ENCODE measurements at regions not wholly inside any gene's neighbourhood (a gene's known extent, or its start where the extent isn't known, plus 50 kb on each side); places are given as distances from the start of the nearest gene placed in this dataset.
A peak's percentile ranks its signal among the peaks of the same experiment; 100 is the strongest.

DNA sequence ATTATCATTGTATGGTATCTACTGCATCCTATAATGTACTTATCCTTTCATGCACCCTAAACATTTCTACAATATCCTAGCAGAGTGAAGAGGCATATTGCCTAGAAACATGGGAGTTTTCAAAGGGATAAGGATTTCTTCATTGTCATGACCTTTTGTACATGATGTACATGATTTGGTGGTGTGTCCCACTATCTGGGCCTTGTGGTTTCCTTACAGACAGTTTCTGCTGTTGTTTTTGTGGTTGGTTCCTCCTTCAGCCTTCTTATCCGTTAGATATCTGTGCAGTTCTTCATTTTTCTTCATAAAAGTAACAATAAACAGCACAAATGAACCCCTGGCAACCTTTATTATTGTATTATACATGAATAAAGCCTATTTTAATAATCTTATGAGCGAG, 70.4 kb upstream of the BACH1 start:
- ATAC-seq: no peak
- DNase-seq (ENCODE audit: low spot score): no peak
- intact Hi-C loops (cut with DNase I): no loop called here

DNA sequence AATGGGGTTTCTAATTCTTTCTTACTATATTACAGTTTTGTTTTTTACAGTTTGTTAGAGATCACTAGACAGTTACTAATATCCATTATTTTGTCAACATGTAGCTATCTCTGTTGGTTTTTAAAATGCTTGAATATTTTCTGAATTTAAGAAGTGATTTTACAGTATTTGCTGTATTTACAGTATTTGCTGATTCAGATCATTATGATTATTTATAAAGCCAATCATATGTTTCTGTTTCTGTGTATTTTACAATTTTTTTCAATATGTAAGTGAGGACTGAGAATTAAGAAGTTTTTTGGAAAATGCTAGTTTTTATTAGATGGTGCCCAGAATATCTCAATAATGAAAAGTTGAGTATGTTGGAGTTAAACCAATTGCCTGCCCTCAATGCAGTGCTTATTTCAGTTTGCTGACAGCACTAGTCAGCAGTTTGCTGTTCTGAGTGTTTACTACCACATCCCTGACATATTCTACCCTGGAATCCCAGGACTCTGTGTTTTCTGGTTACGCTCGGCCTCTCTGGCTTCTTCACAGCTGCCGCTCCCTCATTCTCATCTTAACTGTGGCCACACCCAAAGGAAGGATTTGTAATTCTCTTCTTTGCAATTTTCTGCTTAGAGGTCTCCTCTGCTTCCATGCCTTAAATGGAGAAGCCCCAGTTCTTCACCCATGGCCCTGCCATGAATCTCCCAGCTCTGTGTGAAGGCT, 68.0 kb upstream of the BACH1 start:
- intact Hi-C loops (cut with DNase I): no loop called here
- DNase-seq (ENCODE audit: low spot score) (no peak), ATAC-seq (peak; percentile 55)

DNA sequence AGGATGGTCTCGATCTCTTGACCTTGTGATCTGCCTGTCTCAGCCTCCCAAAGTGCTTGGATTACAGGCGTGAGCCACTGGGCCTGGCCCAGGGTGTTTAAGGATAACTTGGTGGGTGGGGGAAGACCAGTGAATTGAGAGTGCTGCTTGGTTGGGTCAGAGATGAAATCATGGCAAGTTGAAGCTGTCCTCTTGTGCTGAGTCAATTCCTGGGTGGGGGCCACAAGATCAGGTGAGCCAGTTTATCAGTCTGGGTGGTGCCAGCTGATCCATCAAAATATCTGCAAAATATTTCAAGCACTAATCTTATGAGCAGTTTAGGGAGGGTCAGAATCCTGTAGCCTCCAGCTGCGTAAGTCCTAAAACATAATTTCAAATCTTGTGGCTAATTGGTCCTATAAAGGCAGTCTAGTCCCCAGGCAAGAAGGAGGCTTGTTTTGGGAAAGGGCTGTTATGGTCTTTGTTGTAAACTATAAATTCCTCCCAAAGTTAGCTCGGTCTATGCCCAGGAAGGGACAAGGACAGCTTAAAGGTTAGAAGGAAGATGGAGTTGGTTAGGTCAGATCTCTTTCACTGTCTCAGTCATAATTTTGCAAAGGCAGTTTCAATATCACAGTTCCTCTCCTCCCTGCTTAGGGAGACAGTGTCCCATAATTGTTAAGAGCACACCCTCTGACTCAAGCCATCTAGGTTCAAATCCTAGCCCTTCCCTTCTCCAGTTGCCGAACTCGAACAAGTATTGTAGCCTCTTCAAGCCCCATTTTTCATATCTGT, 66.8 kb upstream of the BACH1 start:
- DNase-seq (ENCODE audit: low spot score) (no peak), ATAC-seq (no peak)
- intact Hi-C loops (cut with DNase I): no loop called here

DNA sequence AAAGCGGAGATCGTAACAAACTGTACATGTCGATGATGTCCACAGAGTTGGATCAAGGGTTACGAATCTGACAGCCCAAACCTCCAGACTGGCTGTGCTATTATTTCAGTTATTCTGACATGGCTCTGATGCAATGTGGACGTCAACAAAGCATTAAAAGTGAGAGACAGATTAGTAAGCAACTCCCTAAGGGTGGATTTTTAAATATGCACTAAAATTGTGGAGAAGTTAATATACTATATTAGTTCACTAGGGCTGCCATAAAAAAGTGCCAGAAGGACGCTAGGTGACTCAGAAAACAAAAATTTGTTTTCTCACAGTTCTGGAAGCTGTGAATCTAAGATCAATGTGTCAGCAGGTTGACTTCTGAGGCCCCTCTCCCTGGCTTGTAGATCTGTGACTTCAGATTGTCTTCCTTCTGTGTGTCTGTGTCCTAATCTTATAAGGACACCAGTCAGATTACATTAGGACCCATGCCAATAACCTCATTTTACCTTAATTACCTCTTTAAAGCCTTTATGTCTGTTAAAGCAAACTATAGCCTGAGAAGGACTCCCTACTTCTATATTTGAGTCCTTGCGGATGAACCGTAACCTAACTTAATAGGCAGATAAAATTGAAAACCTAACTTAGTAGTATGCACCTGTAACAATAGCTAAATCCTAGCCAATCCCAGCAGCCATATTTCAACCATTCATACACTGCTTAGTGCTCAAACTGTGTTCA, 66.0 kb upstream of the BACH1 start:
- ATAC-seq (no peak), DNase-seq (ENCODE audit: low spot score) (no peak)
- intact Hi-C loops (cut with DNase I): no loop called here

DNA sequence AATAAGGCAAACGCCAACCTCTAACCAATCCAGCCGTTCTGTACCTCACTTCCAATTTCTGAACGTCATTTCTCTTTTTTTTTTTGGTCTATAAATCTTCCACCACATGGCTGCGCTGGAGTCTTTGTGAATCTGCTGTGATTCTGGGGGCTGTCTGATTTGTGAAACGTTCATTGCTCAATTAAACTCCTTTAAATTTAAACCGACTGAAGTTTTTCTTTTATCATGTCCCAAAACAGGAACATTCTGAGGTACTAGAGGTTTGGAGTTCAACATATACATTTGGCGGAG, 65.5 kb upstream of the BACH1 start:
- ATAC-seq (no peak), DNase-seq (ENCODE audit: low spot score) (no peak)
- intact Hi-C loops (cut with DNase I): no loop called here

DNA sequence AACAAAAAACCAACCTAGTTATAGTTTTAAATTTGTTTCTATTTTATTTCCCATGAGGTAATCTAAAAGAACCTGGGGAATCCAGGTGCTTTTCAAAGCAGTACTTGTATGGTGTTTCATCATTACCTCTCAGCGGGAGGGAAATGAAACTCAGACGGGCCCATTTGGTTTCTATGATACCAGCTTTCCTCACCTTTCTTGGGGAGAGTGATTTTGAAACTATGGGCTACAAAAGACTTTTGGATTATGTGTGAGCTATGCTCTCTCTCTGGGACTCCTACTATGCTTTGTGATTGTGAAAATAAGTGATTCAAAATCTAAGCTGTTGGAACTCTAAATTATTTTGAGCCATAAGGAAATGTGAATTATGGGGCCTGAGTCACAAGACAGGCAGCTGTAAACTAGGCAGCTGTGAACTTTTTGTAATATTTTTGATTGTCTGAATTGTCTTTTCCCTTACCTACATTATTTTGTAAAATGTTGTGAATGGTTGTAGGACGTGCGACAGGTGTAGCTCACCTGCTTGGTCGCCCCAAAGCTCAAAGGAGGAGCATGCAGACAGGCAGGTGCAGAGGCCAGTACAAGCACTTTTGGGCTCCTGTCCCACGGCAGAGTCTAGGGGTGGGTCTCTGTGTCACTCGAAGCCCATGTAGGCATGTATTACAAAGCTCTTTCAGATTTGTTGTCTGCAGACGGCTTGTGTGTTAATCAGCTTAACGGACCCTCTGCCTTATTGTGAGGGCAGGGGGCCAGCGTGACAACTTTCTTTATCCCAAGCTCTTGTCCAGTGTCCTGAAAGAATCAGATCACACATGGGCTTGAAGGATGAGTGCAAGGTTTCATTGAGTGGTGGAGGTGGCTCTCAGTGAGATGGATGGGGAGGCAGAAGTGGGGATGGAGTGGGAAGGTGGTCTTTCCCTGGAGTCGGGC, 64.8 kb upstream of the BACH1 start:
- ATAC-seq (no peak), DNase-seq (ENCODE audit: low spot score) (no peak)
- intact Hi-C loops (cut with DNase I): no loop called here

DNA sequence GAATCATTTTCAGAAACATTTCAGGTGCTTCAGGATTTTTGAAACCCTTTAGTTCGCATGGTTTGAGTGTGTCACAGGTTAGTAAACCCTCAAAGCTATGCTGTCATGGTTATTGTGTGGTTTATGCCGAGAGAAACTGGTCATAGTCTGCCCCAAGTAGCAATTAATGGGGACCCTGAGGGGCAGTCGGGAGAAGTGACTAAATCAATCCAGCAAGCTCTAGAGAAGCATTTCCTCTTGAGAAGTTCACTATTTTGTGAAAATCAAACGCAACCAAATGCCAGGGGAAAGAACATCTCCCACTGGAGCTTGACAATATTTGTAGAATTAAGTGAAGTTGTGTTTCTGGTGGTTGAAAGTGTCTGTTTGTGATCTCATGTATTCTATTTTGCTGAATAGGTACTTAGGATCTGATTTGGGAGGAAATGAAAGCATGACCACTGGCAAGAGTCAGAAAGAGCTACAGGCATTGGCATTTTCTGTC, 63.0 kb upstream of the BACH1 start:
- intact Hi-C loops (cut with DNase I): no loop called here
- ATAC-seq: no peak
- DNase-seq (ENCODE audit: low spot score): no peak

DNA sequence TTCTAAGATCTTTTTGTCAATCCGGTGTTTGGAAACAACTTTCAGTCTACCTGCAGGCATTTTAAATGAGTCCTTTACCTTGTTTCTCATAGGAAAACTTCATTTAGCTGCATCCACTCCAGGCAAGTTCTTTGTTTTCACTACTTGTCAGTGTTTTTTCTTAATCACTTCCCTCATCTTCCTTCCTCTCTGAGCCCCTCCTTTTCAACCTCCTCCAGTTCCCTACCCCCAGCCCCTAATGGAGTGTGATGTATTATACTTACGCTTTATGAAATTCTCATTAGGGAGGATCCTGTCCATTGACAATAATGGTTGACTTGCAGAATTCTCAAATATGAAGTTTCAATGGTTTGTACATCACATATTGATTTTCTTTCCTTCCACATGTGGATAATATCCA, 62.5 kb upstream of the BACH1 start:
- DNase-seq (ENCODE audit: low spot score) (no peak), ATAC-seq (no peak)
- intact Hi-C loops (cut with DNase I): no loop called here

DNA sequence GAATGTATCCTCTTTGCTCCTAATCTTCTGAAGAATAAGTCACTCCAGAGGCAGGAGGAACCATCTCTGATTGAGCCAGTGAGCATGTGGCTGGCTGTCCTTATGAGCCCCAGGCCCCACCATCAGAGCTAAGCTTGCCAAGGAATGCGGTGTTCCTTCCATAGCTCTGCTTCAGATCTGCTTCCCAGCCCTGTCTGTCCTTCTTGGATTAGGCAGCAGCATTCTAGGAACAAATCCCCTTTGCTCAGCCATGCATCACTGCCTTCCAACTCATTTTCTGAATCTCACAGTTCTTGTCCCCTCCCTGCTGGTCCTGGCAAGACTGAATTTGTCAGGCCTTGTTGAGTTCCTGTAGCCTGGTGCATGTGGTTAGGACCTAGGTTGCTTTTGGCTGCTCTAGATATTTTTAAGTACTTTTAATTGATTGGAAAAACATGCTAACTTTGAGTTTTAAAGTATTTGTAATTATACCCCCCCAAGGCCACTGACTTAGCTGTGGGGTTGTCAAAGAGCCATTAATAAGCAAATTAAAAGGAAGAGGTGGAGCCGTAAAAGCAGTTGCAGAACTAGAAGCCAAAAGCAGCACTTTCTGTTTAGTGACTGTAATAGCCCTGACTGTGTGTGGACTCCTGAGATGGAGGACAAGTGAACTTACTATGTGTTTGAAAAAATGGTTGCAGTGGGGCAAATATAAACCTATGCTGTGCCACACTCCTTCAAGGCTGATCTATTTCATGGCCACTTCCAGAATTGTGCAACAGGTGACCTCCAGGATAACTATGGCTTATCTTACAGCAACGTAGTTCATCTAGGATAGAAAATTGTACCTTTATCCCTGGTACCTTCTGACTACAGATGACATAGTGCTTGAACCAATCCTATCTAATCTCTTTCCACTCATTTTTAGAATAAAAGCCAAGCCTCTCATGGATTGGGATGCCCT, 61.3 kb upstream of the BACH1 start:
- intact Hi-C loops (cut with DNase I): no loop called here
- DNase-seq (ENCODE audit: low spot score): no peak

DNA sequence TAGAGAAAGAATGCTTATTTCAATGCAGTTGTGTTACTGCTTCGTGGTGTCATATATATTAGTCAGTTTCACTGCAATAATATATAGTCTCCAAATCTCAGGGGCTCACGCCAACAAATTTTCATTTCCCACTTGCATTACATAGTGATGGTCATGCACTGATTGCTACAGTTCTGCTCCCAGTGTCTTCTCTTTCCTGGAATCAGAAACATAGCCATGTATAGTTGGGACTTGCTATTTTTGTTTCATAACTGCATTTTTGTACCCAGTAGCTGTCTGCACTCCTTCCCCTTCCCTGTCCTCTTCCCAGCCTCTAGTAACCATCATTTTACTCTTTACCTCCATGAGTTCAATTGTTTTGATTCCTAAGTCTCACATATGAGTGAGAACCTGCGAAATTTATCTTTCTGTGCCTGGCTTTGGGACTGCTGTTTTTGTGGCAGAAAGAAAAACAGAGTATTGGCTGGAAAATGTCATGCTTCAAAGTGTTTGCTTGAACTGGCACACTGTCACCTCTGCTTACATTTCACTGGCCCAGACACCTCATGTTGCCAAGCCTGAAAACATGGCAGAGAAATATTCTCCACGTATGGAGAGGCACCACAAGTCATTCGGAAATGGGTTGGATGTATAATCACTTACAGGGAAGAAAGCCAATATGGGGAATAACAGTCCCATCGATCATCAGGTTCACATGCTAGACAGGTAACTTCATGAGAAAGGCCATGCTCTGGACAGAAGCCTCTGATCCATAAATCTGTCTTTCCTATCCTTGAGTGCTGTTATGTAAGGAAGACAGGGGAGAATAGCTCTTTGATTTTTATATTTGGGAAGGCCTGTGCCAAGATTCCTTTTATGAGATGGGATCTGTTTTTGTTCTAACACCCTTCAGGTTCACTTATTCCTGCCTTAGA, 60.4 kb upstream of the BACH1 start:
- DNase-seq (ENCODE audit: low spot score): no peak
- ATAC-seq: no peak
- intact Hi-C loops (cut with DNase I): no loop called here

More for the DNA sequence above, 61.3 kb upstream of the BACH1 start:
- peak; percentile 66 for ATAC-seq

DNA sequence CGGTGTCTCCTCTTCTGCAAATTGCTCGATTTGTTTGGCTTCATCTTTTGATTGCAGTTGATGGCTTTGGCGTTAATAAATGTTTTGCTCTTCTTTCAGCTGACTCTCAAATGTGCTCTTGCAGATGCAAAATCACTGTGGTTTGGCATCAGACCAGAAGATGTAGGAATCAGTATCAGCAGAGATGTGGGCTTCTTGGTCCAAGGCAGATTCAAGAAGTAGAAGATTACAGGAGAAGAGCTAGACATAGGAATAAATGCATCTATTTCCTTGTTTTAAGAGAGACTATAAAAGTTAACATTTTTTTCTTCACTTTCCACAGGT, 59.8 kb upstream of the BACH1 start:
- intact Hi-C loops (cut with DNase I): no loop called here
- ATAC-seq: peak; percentile 22
- no peak for DNase-seq (ENCODE audit: low spot score)

DNA sequence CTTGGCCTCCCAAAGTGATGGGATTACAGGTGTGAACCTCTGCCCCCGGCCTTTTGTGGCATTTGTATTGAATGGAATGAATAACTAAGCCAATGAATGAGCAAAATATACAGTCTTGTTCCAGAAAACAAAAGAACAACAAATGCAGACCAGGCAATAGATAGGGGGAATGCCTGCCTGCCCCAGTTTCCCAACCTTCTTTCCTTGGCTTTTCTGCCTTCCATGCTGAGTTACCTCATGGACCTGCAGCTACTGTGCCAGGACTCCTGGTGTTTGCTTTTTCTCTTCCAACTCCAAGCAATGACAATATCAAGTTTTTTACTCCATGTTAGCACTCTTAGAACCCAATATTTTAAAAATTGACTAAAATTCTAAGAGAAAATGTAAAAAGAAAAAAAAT, 58.6 kb upstream of the BACH1 start:
- intact Hi-C loops (cut with DNase I): no loop called here
- DNase-seq (ENCODE audit: low spot score) (no peak), ATAC-seq (no peak)

DNA sequence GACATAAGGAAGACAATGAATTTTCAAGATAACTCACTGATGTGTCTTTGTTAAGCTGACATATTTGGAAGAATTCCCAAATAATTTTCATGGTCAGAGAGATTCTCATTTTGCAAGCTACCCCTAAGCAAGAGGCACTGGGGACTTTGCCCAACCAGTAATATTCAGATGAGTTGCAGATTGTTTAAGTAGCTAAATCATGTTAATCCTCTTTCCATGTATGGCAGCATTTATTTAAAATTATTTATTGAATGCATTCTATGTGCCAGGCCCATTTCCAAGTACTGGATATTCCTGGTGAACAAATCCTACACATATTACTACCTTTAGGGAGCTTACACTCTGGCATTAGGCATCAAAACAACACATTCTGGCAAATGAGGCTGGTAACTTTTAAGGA, 56.5 kb upstream of the BACH1 start:
- ATAC-seq (no peak), DNase-seq (ENCODE audit: low spot score) (no peak)
- intact Hi-C loops (cut with DNase I): no loop called here

DNA sequence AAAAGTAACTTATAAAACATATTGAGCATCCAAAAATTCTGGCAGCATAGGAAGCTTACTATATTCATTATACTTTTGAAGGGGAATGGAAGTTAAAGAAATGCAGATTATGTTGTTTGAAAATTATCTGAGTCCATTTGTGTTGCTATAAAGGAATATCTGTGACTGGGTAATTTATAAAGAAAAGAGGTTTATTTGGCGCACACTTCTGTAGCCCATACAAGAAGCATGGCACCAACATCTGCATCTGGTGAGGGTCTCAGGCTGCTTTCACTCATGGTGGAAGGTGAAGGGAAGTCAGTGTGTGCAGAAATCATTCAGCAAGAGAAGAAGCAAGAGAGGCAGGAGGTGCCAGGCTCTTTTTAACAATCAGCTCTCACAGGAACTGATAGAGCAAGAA, 55.5 kb upstream of the BACH1 start:
- intact Hi-C loops (cut with DNase I): no loop called here
- DNase-seq (ENCODE audit: low spot score) (no peak), ATAC-seq (no peak)

DNA sequence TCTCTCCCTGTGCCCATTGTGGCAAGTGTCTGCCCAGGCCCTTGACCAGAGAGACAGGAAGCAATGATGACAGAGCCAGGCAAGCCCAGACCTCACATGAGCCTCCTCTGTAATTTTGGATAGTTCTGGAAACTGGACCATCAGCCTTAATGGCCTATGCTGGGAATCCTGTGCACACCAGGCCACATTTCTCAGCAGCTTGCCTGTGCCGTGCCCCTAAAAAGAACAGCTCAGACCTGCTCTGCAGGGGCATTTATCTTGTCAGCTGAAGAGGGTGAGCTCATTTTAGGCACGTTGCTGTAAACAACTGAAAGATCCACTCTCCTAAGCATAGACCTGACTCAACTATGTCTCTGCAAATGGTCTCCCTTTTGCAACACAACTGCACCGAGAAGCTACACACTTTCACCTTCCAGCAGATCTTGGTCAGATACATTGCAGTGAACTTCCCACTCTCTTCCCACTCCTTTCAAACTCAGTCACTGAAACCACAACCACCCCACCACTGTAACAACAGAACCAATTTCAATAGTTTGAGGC, 53.5 kb upstream of the BACH1 start:
- DNase-seq (ENCODE audit: low spot score) (no peak), ATAC-seq (no peak)
- intact Hi-C loops (cut with DNase I): no loop called here

DNA sequence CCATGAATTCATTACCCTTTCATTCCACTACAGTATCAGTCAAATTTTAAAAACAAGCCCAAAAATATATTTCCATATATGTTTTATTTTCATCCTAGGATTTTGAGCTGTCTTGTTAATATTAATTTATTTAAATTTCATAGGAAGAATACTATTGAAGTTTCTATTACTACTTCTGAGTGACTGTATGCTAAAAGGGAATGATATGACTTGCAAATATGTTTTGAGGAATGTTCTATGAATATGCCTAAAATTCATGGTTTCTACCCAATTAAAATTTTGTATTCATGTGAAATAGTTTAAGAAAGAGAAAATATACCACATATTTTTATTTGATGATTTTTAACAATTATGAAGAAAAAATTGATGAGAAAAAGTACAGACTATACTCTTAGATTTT, 52.9 kb upstream of the BACH1 start:
- intact Hi-C loops (cut with DNase I): no loop called here
- ATAC-seq: no peak
- no peak for DNase-seq (ENCODE audit: low spot score)

DNA sequence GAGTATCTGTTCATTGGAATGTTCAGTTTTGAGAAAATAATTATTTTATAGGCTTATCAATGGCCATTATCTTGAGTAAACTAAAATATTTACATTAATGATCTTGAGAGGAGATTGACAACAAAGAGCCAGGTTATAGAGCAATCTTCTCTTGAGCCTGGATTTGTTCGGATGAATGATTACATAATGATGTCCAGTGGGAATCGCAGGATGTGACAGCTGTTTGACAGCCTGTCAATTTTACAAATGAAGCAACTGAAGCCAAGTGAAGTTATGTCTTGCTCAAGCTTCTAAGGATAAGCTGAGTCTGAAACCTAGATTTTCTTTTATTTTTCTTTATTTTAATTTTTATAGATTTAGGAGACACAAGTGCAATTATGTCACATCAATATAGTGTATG, 52.1 kb upstream of the BACH1 start:
- DNase-seq (ENCODE audit: low spot score): no peak
- no peak for ATAC-seq
- intact Hi-C loops (cut with DNase I): no loop called here

Data from sciatic nerve (tissue), 2 donors.